IMR-90 (cell line): ENCODE measurements at regions not wholly inside any gene's neighbourhood (a gene's known extent, or its start where the extent isn't known, plus 50 kb on each side); places are given as distances from the start of the nearest gene placed in this dataset.

ENCODE experiments used
- BHLHE40 ChIP-seq: fragments of 150-350 bp; IDR thresholded peaks from 2 replicates; pipeline ENCODE4 v1.6.1; 2016; ENCODE audit warnings: mild to moderate bottlenecking, low read depth, low read length
- CEBPB ChIP-seq: IDR thresholded peaks from 2 replicates; pipeline ENCODE4 v1.6.1; 2012; ENCODE audit warnings: low read depth, low read length, improper control_type of control experiment
- CTCF ChIP-seq: conservative IDR thresholded peaks from 2 replicates; pipeline ENCODE4 v1.5.1; 2012; ENCODE audit warnings: mild to moderate bottlenecking, low read depth, low read length, improper control_type of control experiment
- ELK1 ChIP-seq: fragments of 150-350 bp; IDR thresholded peaks from 2 replicates; pipeline ENCODE4 v1.6.1; 2016; ENCODE audit warnings: low read depth, mild to moderate bottlenecking, low read length, moderate library complexity, borderline replicate concordance
- FOS ChIP-seq: fragments of 150-350 bp; IDR thresholded peaks from 2 replicates; pipeline ENCODE4 v1.6.1; 2016; ENCODE audit warnings: low read depth, low read length
- MAZ ChIP-seq: IDR thresholded peaks from 2 replicates; pipeline ENCODE4 v1.6.1; 2012; ENCODE audit warnings: low read depth, mild to moderate bottlenecking, low read length, improper control_type of control experiment, moderate library complexity, borderline replicate concordance
- MXI1 ChIP-seq: IDR thresholded peaks from 2 replicates; pipeline ENCODE4 v1.6.1; 2012; ENCODE audit warnings: low read depth, mild to moderate bottlenecking, low read length, moderate library complexity, borderline replicate concordance
- NFE2L2 ChIP-seq: fragments of 150-350 bp; IDR thresholded peaks from 2 replicates; pipeline ENCODE4 v1.6.1; 2016; ENCODE audit warnings: low read depth, mild to moderate bottlenecking, low read length
- POLR2A ChIP-seq: IDR thresholded peaks from 2 replicates; pipeline ENCODE4 v1.6.1; 2012; ENCODE audit warnings: mild to moderate bottlenecking, low read depth, low read length
- RAD21 ChIP-seq: IDR thresholded peaks from 2 replicates; pipeline ENCODE4 v1.6.1; 2012; ENCODE audit warnings: low read length, improper control_type of control experiment
- RCOR1 ChIP-seq: IDR thresholded peaks from 2 replicates; pipeline ENCODE4 v1.6.1; 2012; ENCODE audit warnings: mild to moderate bottlenecking, low read length, improper control_type of control experiment; ENCODE audit not compliant: insufficient replicate concordance
- RFX5 ChIP-seq: IDR thresholded peaks from 2 replicates; pipeline ENCODE4 v1.8.0; 2012; ENCODE audit warnings: low read depth, mild to moderate bottlenecking, low read length, moderate library complexity
- SMC3 ChIP-seq: fragments of 150-350 bp; IDR thresholded peaks from 2 replicates; pipeline ENCODE4 v1.6.1; 2016; ENCODE audit warnings: low read depth, mild to moderate bottlenecking, antibody characterized with exemption, low read length, moderate library complexity
- USF2 ChIP-seq: fragments of 150-350 bp; IDR thresholded peaks from 2 replicates; pipeline ENCODE4 v1.6.1; 2017; ENCODE audit warnings: mild to moderate bottlenecking, antibody characterized with exemption, low read length, low read depth

- TF ChIP-seq POLR2A (no peak), RFX5 (no peak), CTCF (no peak), ELK1 (no peak), CEBPB (no peak), RAD21 (no peak), BHLHE40 (no peak), RCOR1 (no peak), MAZ (no peak), NFE2L2 (no peak), SMC3 (no peak), MXI1 (no peak), FOS (no peak), USF2 (no peak)
Measured at GRCh38 chr4:53886090-53886489, 178.3 kb downstream of the CHIC2 start.
